Lower leg skin (tissue), 4 donors: ENCODE measurements at regions not wholly inside any gene's neighbourhood (a gene's known extent, or its start where the extent isn't known, plus 50 kb on each side); places are given as distances from the start of the nearest gene placed in this dataset.

Experiments
- DNase-seq, 2 donors: peaks; one replicate each; pipeline ENCODE4 v3.0.0-alpha.2; 2019; ENCODE audit warnings: low spot score in 2 of 2
- H3K4me3 ChIP-seq: fragments of 200-600 bp; sonication (generic); 2 replicates; pipeline ENCODE4 v1.5.1; 2017; ENCODE audit warnings: mild to moderate bottlenecking, low read depth; ENCODE audit not compliant: poor library complexity, severe bottlenecking
- POLR2A ChIP-seq, 2 donors: fragments of 450-650 bp; IDR thresholded peaks; one replicate each; pipeline ENCODE4 v1.6.1; 2016 to 2017; ENCODE audit warnings: antibody characterized with exemption in 2 of 2, mild to moderate bottlenecking in 1 of 2, moderate library complexity in 1 of 2
- WGBS, 2 donors: methylation state at CpG; one replicate each; pipeline ENCODE4 v1.1.5; 2018; 5-methylcytosine and 5-hydroxymethylcytosine counted together
- intact Hi-C: fragments of 100-400 bp; cut with DNase I; formaldehyde crosslinking; loops from one replicate; pipeline ENCODE4 v1.15.0; 2023; ENCODE audit warnings: low total_unique reads
- TF ChIP-seq, protein P1 (sequence below), 3 donors: fragments of 450-650 bp; IDR thresholded peaks; one replicate each; pipeline ENCODE4 v1.5.1; 2016; ENCODE audit warnings: antibody characterized with exemption in 3 of 3, mild to moderate bottlenecking in 3 of 3, moderate library complexity in 2 of 3

DNA sequence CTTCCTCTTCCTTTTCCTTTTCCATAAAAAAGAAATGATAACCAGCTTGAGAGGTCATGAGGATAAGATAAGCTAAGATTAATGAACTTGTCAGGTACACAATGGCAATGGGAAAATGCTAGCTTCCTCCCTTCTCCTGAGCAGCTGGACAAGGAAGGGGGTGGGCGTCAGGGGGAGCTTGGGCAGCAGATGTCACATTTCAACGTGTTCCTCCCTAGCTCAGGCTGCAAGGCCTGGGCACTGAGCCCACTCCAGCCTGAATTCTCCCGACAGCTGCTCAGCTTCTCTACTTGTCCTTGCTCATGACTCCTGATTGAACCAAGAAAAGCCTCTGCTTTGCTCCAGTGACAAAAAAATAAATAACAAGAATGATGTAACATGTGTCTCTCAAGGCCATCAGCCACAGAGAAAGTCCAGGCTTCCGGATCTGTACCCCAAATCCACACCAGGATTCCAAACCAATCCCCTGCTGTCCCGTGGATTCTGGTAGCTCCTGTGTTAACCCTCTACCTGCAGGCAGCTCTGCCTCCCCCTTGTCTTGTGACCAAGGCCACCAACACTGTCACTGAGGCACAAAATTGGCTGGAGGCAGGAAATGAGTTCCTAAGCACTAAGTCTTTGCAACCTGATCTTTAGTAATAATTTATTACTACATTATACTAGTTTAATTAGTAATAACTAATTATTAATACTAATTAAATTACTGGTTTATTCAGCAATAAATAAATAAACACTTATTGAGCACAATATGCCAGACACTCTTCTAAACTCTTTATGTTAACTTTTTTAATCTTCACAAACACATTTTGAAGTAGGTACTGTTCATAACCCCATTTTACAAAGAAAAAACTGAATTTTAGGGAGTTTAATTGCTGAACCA lies 146.5 kb downstream of the CCDC34 start:
- WGBS, 2 donors, result 20 to 24% methylated on average over 5 of the region's 5 CpGs
- H3K4me3 ChIP-seq, result no peak overlapping the region
- no peak for DNase-seq
- intact Hi-C loops, result no loop called here
- TF ChIP-seq POLR2A (IDR thresholded peaks at IDR 0.05), result no peak
- TF ChIP-seq, protein P1, sequence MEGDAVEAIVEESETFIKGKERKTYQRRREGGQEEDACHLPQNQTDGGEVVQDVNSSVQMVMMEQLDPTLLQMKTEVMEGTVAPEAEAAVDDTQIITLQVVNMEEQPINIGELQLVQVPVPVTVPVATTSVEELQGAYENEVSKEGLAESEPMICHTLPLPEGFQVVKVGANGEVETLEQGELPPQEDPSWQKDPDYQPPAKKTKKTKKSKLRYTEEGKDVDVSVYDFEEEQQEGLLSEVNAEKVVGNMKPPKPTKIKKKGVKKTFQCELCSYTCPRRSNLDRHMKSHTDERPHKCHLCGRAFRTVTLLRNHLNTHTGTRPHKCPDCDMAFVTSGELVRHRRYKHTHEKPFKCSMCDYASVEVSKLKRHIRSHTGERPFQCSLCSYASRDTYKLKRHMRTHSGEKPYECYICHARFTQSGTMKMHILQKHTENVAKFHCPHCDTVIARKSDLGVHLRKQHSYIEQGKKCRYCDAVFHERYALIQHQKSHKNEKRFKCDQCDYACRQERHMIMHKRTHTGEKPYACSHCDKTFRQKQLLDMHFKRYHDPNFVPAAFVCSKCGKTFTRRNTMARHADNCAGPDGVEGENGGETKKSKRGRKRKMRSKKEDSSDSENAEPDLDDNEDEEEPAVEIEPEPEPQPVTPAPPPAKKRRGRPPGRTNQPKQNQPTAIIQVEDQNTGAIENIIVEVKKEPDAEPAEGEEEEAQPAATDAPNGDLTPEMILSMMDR (IDR thresholded peaks at IDR 0.05), result no peak

GRCh38 chr11:27215471-27216269 lies 147.3 kb downstream of the CCDC34 start:
- intact Hi-C loops, result no loop called here
- TF ChIP-seq, protein P1 (IDR thresholded peaks at IDR 0.05), result no peak
- no peak for TF ChIP-seq POLR2A (IDR thresholded peaks at IDR 0.05)
- no peak overlapping the region for H3K4me3 ChIP-seq
- no peak for DNase-seq
- WGBS, 2 donors, result 64 to 66% methylated on average over 6 of the region's 6 CpGs

- WGBS, 2 donors, result 78 to 87% methylated on average over 5 of the region's 5 CpGs
- H3K4me3 ChIP-seq, result no peak overlapping the region
- no peak for TF ChIP-seq POLR2A (IDR thresholded peaks at IDR 0.05)
- TF ChIP-seq, protein P1 (IDR thresholded peaks at IDR 0.05), result no peak
- intact Hi-C loops, result no loop called here
- no peak for DNase-seq
These were observed 148.3 kb downstream of the CCDC34 start for GRCh38 chr11:27214713-27215112.

- no peak for TF ChIP-seq POLR2A (IDR thresholded peaks at IDR 0.05)
- TF ChIP-seq, protein P1 (IDR thresholded peaks at IDR 0.05), result no peak
- intact Hi-C loops, result no loop called here
- WGBS, 2 donors, result 9 to 18% methylated on average over 4 of the region's 4 CpGs
- DNase-seq, result no peak
- no peak overlapping the region for H3K4me3 ChIP-seq
These were observed 149.8 kb downstream of the CCDC34 start for GRCh38 chr11:27213232-27213660.

GRCh38 chr11:27212248-27212780 lies 150.7 kb downstream of the CCDC34 start:
- intact Hi-C loops, result no loop called here
- WGBS, 2 donors, result 84 to 90% methylated on average over 2 of the region's 2 CpGs
- H3K4me3 ChIP-seq, result no peak overlapping the region
- no peak for DNase-seq
- no peak for TF ChIP-seq POLR2A (IDR thresholded peaks at IDR 0.05)
- TF ChIP-seq, protein P1 (IDR thresholded peaks at IDR 0.05), result no peak
